Neural progenitor cell (in vitro differentiated cells): ENCODE measurements at regions not wholly inside any gene's neighbourhood (a gene's known extent, or its start where the extent isn't known, plus 50 kb on each side); places are given as distances from the start of the nearest gene placed in this dataset.

Experiments
- CTCF ChIP-seq: fragments of 200-600 bp; sonication (generic); IDR thresholded peaks from 2 replicates; pipeline ENCODE4 v1.5.1; 2017; ENCODE audit warnings: antibody characterized with exemption, mild to moderate bottlenecking
- EZH2 ChIP-seq: fragments of 200-600 bp; sonication (generic); IDR thresholded peaks from 2 replicates; pipeline ENCODE4 v1.6.1; 2017; ENCODE audit warnings: antibody characterized with exemption, mild to moderate bottlenecking, moderate library complexity

DNA sequence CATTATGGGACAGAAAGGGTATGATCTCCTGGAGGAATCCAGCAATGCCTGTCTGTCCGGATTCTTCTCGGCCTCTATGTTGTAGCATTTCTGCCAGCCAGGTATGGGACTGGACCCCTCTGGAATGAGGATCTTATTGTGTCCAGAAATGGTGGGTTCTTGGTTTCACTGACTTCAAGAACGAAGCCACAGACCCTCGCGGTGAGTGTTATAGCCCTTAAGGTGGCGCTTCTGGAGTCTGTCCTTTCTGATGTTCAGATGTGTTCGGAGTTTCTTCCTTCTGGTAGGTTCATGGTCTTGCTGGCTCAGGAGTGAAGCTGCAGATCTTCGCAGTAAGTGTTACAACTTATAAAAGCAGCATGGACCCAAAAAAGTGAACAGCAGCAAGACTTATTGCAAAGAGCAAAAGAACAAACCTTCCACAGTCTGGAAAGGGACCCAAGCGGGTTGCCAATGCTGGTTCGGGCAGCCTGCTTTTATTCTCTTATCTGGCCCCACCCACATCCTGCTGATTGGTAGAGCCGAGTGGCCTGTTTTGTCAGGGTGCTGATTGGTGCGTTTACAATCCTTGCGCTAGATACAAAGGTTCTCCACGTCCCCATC lies 62.3 kb upstream of the IER3 start:
- no peak for TF ChIP-seq EZH2
- no peak for TF ChIP-seq CTCF
